Ascending aorta (tissue), 2 donors: ENCODE measurements at regions not wholly inside any gene's neighbourhood (a gene's known extent, or its start where the extent isn't known, plus 50 kb on each side); places are given as distances from the start of the nearest gene placed in this dataset.

Experiments
- DNase-seq, 2 donors: peaks; one replicate each; pipeline ENCODE4 v3.0.0-alpha.2; 2019; ENCODE audit warnings: low spot score in 2 of 2
- H3K27ac ChIP-seq, 2 donors: fragments of 200-600 bp; sonication (generic); one replicate each; pipeline ENCODE4 v1.5.1; 2016 to 2017; ENCODE audit warnings: mild to moderate bottlenecking in 1 of 2
- H3K27me3 ChIP-seq: fragments of 200-600 bp; sonication (generic); one replicate; pipeline ENCODE4 v1.5.1; 2017
- H3K36me3 ChIP-seq, 2 donors: fragments of 200-600 bp; sonication (generic); one replicate each; pipeline ENCODE4 v1.5.1; 2016
- H3K4me1 ChIP-seq, 2 donors: fragments of 200-600 bp; sonication (generic); one replicate each; pipeline ENCODE4 v1.5.1; 2016 to 2017; ENCODE audit warnings: mild to moderate bottlenecking in 1 of 2
- H3K4me3 ChIP-seq, 2 donors: fragments of 200-600 bp; sonication (generic); one replicate each; pipeline ENCODE4 v1.5.1; 2016 to 2017; ENCODE audit warnings: mild to moderate bottlenecking in 1 of 2
- H3K9me3 ChIP-seq, 2 donors: fragments of 200-600 bp; sonication (generic); one replicate each; pipeline ENCODE4 v1.5.1; 2016
- CTCF ChIP-seq, 3 experiments: fragments of 200-600 bp in 2 of 3; fragments of 450-650 bp in 1 of 3; sonication (generic) in 2 of 3; IDR thresholded peaks; one replicate each; pipeline ENCODE4 v1.5.1; 2016 to 2019; ENCODE audit warnings: antibody characterized with exemption in 3 of 3, mild to moderate bottlenecking in 1 of 3, moderate library complexity in 1 of 3
- intact Hi-C: fragments of 100-400 bp; cut with DNase I; formaldehyde crosslinking; loops from one replicate; pipeline ENCODE4 v1.15.1; 2023

GRCh38 chr3:8413337-8413926 lies 88.2 kb upstream of the LMCD1 start:
- TF ChIP-seq CTCF (IDR thresholded peaks at IDR 0.05), result no peak
- no peaks in the 10 kb centered on the region for H3K4me1 ChIP-seq
- H3K9me3 ChIP-seq, result no peaks in the 10 kb centered on the region
- no peaks in the 10 kb centered on the region for H3K36me3 ChIP-seq
- DNase-seq, result no peak
- H3K27ac ChIP-seq, result no peak overlapping the region
- intact Hi-C loops, result no loop called here
- H3K27me3 ChIP-seq, result no peaks in the 10 kb centered on the region
- no peak overlapping the region for H3K4me3 ChIP-seq

DNA sequence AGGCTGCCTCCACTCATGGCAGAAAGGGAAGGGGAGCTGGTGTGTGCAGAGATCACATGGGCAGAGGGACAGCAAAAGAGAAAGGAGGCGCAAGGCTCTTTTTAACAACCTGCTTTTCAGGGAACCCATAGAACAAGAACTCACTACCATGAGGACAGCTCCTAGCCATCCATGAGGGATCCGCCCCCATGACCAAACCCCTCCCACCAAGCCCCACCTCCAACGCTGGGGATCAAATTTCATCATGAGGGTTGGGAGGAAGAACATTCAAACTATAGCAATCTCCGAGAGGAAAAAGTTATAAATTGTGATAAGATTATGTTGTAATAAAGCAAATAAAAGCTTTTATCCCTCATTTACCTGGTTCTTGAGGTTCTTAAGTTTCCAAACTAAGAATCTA lies 84.7 kb upstream of the LMCD1 start:
- intact Hi-C loops, result no loop called here

DNA sequence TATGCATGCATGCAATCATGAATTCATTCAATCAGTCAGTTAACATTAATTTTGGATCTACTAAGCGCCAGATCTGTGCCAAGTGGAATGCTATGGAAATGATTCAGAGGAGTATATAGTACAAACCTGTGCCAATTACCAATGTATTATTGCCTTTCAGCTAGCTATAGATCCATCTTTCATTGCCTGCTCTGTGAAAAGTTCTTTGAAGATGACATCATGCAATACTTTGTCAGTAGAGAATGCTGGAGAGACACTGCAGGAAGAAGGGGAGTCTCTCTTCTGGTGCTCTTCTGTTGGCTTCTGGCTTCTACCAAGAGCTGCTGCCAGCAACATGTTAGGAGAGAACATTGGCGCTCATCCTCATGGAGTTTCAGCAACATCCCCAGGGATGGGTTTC lies 81.0 kb upstream of the LMCD1 start:
- no peaks in the 10 kb centered on the region for H3K36me3 ChIP-seq
- intact Hi-C loops, result no loop called here
- H3K27ac ChIP-seq, result no peak overlapping the region
- TF ChIP-seq CTCF (IDR thresholded peaks at IDR 0.05), result no peak
- no peaks in the 10 kb centered on the region for H3K27me3 ChIP-seq
- H3K4me3 ChIP-seq, result no peak overlapping the region
- DNase-seq, result no peak
- peaks cover 0 to 9% of the 10 kb centered on the region in 2 donors for H3K9me3 ChIP-seq
- no peaks in the 10 kb centered on the region for H3K4me1 ChIP-seq

More for the DNA sequence above, 84.7 kb upstream of the LMCD1 start:
- H3K36me3 ChIP-seq, result no peaks in the 10 kb centered on the region
- H3K27ac ChIP-seq, result no peak overlapping the region
- H3K27me3 ChIP-seq, result no peaks in the 10 kb centered on the region
- H3K9me3 ChIP-seq, result no peaks in the 10 kb centered on the region
- no peaks in the 10 kb centered on the region for H3K4me1 ChIP-seq
- H3K4me3 ChIP-seq, result no peak overlapping the region
- DNase-seq, result no peak
- TF ChIP-seq CTCF (IDR thresholded peaks at IDR 0.05), result no peak

GRCh38 chr3:8421267-8421666 lies 80.4 kb upstream of the LMCD1 start:
- Histone ChIP-seq H3K9me3 (peaks cover 0 to 9% of the 10 kb centered on the region in 2 donors), H3K4me3 (no peak overlapping the region), H3K36me3 (no peaks in the 10 kb centered on the region), H3K27ac (no peak overlapping the region), H3K4me1 (no peaks in the 10 kb centered on the region), H3K27me3 (no peaks in the 10 kb centered on the region)
- intact Hi-C loops, result no loop called here
- no peak for DNase-seq
- TF ChIP-seq CTCF (IDR thresholded peaks at IDR 0.05), result no peak

DNA sequence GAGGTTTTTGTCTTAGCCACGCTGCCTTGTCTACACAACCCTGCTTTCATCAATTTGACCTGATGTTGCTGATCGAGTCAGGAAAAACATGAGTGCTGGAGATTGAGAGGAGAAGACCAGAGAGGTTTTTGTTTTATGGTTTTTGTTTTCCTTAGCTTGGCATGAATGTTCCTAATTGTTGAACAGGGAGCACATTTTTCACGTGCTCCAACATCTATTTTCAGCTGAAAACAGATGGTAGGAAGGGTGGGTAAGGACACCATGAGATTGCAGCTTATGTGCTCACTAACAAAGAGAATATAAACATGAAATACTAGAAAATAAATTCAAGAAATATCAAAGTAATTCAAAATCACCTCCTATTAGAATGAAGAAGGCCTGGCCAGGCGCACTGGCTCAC lies 79.9 kb upstream of the LMCD1 start:
- no peak overlapping the region for H3K4me3 ChIP-seq
- no peak for TF ChIP-seq CTCF (IDR thresholded peaks at IDR 0.05)
- no peaks in the 10 kb centered on the region for H3K36me3 ChIP-seq
- H3K9me3 ChIP-seq, result peaks cover 0 to 9% of the 10 kb centered on the region in 2 donors
- DNase-seq, result no peak
- no peak overlapping the region for H3K27ac ChIP-seq
- H3K27me3 ChIP-seq, result no peaks in the 10 kb centered on the region
- intact Hi-C loops, result no loop called here
- no peaks in the 10 kb centered on the region for H3K4me1 ChIP-seq

DNA sequence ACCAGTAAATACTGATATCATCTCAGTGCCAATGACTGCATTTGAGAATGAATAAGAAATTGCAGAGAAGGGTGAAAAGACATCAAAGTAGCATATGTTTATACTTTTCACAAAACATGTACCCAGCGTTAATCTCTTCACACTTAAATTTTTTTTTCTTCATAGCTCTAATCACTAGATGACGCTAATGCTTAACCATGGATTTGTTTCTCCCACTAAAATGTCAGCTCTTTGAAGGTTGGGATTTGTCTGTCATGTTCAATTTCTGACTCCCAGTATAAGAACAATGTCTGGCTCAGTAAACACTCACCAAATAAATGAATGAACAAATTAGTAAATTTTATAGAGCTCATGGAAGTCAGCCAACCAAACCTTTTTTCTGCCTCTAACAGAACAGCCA lies 78.3 kb upstream of the LMCD1 start:
- H3K36me3 ChIP-seq, result no peaks in the 10 kb centered on the region
- H3K4me3 ChIP-seq, result no peak overlapping the region
- intact Hi-C loops, result no loop called here
- H3K27ac ChIP-seq, result no peak overlapping the region
- no peaks in the 10 kb centered on the region for H3K4me1 ChIP-seq
- no peak for TF ChIP-seq CTCF (IDR thresholded peaks at IDR 0.05)
- H3K9me3 ChIP-seq, result peaks cover 0 to 9% of the 10 kb centered on the region in 2 donors
- H3K27me3 ChIP-seq, result no peaks in the 10 kb centered on the region
- no peak for DNase-seq
